ENCODE measurements at regions not wholly inside any gene's neighbourhood (a gene's known extent, or its start where the extent isn't known, plus 50 kb on each side); places are given as distances from the start of the nearest gene placed in this dataset.
"Not testable (repeated sequence)": the region's sequence is repeated elsewhere in the genome, so short reads cannot be mapped to it uniquely, and the experiment has no call there.

GRCh38 chr3:153221748-153222162 lies 59.7 kb downstream of the RAP2B start:
- TF ChIP-seq CTCF (IDR thresholded peaks at IDR 0.05; ENCODE audit: borderline replicate concordance, insufficient read depth, low read depth, low read length) = no peak
- no peak overlapping the region for H3K4me3 ChIP-seq (ENCODE audit: low read depth, low read length)

GRCh38 chr3:153226877-153227276 lies 64.9 kb downstream of the RAP2B start:
- H3K4me3 ChIP-seq (ENCODE audit: low read depth, low read length) = not testable (repeated sequence)

GRCh38 chr3:153230427-153230826 lies 68.4 kb downstream of the RAP2B start:
- not testable (repeated sequence) for H3K4me3 ChIP-seq (ENCODE audit: low read depth, low read length)

GRCh38 chr3:153231245-153231644 lies 69.2 kb downstream of the RAP2B start:
- not testable (repeated sequence) for H3K4me3 ChIP-seq (ENCODE audit: low read depth, low read length)

- H3K4me3 ChIP-seq (ENCODE audit: low read depth, low read length) = not testable (repeated sequence)
Measured at GRCh38 chr3:153232050-153232752, 70.2 kb downstream of the RAP2B start.

GRCh38 chr3:153232851-153233271 lies 70.8 kb downstream of the RAP2B start:
- no peak for TF ChIP-seq CTCF (IDR thresholded peaks at IDR 0.05; ENCODE audit: borderline replicate concordance, insufficient read depth, low read depth, low read length)
- no peak overlapping the region for H3K4me3 ChIP-seq (ENCODE audit: low read depth, low read length)

GRCh38 chr3:153233986-153234385 lies 72.0 kb downstream of the RAP2B start:
- TF ChIP-seq CTCF (IDR thresholded peaks at IDR 0.05; ENCODE audit: borderline replicate concordance, insufficient read depth, low read depth, low read length) = no peak
- no peak overlapping the region for H3K4me3 ChIP-seq (ENCODE audit: low read depth, low read length)

GRCh38 chr3:153242896-153243295 lies 80.9 kb downstream of the RAP2B start:
- no peak overlapping the region for H3K4me3 ChIP-seq (ENCODE audit: low read depth, low read length)
- no peak for TF ChIP-seq CTCF (IDR thresholded peaks at IDR 0.05; ENCODE audit: borderline replicate concordance, insufficient read depth, low read depth, low read length)

- no peak for TF ChIP-seq CTCF (IDR thresholded peaks at IDR 0.05; ENCODE audit: borderline replicate concordance, insufficient read depth, low read depth, low read length)
- H3K4me3 ChIP-seq (ENCODE audit: low read depth, low read length) = no peak overlapping the region
Measured at GRCh38 chr3:153244961-153245360, 82.9 kb downstream of the RAP2B start.

Measured in GM12875 (cell line).